ENCODE measurements at regions not wholly inside any gene's neighbourhood (a gene's known extent, or its start where the extent isn't known, plus 50 kb on each side); places are given as distances from the start of the nearest gene placed in this dataset.

GRCh38 chr14:101004954-101005353, 101.4 kb upstream of the RTL1 start:
- peaks cover 14% of the 10 kb centered on the region for H3K4me1 Mint-ChIP-seq (ENCODE audit: insufficient read depth, unreplicated experiment)
- no peaks in the 10 kb centered on the region for H3K36me3 Mint-ChIP-seq (ENCODE audit: insufficient read depth, unreplicated experiment)
- no peak for DNase-seq (ENCODE audit: unreplicated experiment)
- no peaks in the 10 kb centered on the region for H3K9me3 Mint-ChIP-seq (ENCODE audit: unreplicated experiment)
- CTCF ChIA-PET, result interaction anchor here (0.6 kb wide), 1 partner anchor 122 kb away, joined by 3 read pairs; no protein-coding TSS in a partner anchor
- no TSS peak for BruUV-seq (replicated peaks)
- no peaks in the 10 kb centered on the region for H3K27me3 Mint-ChIP-seq (ENCODE audit: insufficient read depth, unreplicated experiment)
- no peak overlapping the region for H3K27ac Mint-ChIP-seq (ENCODE audit: low read depth, unreplicated experiment)
- intact Hi-C loops (cut with micrococcal nuclease), result no loop called here
- H3K4me3 Mint-ChIP-seq (ENCODE audit: unreplicated experiment), result no peak overlapping the region
- POLR2A ChIA-PET, result no interaction called here
- TF ChIP-seq, protein P1, sequence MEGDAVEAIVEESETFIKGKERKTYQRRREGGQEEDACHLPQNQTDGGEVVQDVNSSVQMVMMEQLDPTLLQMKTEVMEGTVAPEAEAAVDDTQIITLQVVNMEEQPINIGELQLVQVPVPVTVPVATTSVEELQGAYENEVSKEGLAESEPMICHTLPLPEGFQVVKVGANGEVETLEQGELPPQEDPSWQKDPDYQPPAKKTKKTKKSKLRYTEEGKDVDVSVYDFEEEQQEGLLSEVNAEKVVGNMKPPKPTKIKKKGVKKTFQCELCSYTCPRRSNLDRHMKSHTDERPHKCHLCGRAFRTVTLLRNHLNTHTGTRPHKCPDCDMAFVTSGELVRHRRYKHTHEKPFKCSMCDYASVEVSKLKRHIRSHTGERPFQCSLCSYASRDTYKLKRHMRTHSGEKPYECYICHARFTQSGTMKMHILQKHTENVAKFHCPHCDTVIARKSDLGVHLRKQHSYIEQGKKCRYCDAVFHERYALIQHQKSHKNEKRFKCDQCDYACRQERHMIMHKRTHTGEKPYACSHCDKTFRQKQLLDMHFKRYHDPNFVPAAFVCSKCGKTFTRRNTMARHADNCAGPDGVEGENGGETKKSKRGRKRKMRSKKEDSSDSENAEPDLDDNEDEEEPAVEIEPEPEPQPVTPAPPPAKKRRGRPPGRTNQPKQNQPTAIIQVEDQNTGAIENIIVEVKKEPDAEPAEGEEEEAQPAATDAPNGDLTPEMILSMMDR (IDR thresholded peaks at IDR 0.05; ENCODE audit: unreplicated experiment), result no peak

DNA sequence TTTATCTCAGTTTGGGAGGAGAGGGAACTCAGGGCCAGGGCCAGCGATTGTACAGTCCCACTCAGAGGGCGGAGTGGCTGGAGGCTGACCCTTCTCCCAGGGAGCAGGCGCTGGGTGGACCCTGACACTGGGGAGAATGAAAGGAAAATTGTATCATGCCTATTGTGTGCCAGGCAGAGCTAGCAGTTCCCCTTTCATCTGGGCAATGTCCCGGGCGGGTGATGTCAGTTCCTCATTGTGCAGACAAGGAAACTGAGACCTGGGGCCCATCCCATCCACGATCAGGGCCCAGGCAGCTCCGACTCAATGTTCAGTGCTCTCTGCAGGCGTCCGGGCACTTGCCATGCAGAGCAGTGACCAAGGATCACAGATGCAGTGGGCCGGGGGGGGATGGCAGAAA, 101.9 kb upstream of the RTL1 start:
- intact Hi-C loops (cut with micrococcal nuclease), result no loop called here
- TF ChIP-seq, protein P1 (IDR thresholded peaks at IDR 0.05; ENCODE audit: unreplicated experiment), result no peak
- ChIA-PET POLR2A (no interaction called here), CTCF (interaction anchor here (0.6 kb wide), 2 partner anchors 122 to 490 kb away, joined by 3 read pairs; no protein-coding TSS in a partner anchor)
- DNase-seq (ENCODE audit: unreplicated experiment), result no peak
- H3K4me3 Mint-ChIP-seq (ENCODE audit: unreplicated experiment), result no peak overlapping the region
- no TSS peak for BruUV-seq (replicated peaks)
- no peak overlapping the region for H3K27ac Mint-ChIP-seq (ENCODE audit: low read depth, unreplicated experiment)
- no peaks in the 10 kb centered on the region for H3K9me3 Mint-ChIP-seq (ENCODE audit: unreplicated experiment)
- peaks cover 13% of the 10 kb centered on the region for H3K4me1 Mint-ChIP-seq (ENCODE audit: insufficient read depth, unreplicated experiment)
- H3K36me3 Mint-ChIP-seq (ENCODE audit: insufficient read depth, unreplicated experiment), result no peaks in the 10 kb centered on the region
- H3K27me3 Mint-ChIP-seq (ENCODE audit: insufficient read depth, unreplicated experiment), result no peaks in the 10 kb centered on the region

DNA sequence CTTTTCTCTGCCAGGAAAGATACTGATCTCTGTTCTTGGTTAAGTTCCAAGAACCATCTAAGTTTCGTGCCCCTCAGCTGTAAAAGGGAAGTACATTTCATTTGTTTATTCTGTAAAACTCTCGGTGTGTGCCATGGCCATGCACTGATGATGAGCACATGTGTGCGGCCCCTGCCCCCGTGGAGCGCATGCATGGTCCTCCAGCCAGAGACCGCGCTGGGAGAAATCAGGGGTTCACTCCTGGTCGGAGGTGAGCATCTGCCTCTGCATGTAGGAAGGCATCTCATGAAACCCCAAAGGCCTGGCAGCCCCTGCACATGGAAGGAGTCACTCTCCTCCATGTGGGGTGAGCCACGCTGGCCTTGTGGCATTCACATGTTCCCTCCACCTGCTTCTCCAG, 102.5 kb upstream of the RTL1 start:
- peaks cover under 1% of the 10 kb centered on the region for H3K9me3 Mint-ChIP-seq (ENCODE audit: unreplicated experiment)

GRCh38 chr14:101007004-101007614, 103.6 kb upstream of the RTL1 start:
- Mint-ChIP-seq H3K27ac (ENCODE audit: low read depth, unreplicated experiment) (no peak overlapping the region), H3K4me3 (ENCODE audit: unreplicated experiment) (no peak overlapping the region), H3K36me3 (ENCODE audit: insufficient read depth, unreplicated experiment) (no peaks in the 10 kb centered on the region), H3K27me3 (ENCODE audit: insufficient read depth, unreplicated experiment) (no peaks in the 10 kb centered on the region), H3K4me1 (ENCODE audit: insufficient read depth, unreplicated experiment) (no peaks in the 10 kb centered on the region), H3K9me3 (ENCODE audit: unreplicated experiment) (peaks cover 12% of the 10 kb centered on the region)
- ChIA-PET CTCF (no interaction called here), POLR2A (no interaction called here)
- no peak for DNase-seq (ENCODE audit: unreplicated experiment)
- BruUV-seq (replicated peaks), result no TSS peak
- TF ChIP-seq, protein P1 (IDR thresholded peaks at IDR 0.05; ENCODE audit: unreplicated experiment), result no peak
- intact Hi-C loops (cut with micrococcal nuclease), result no loop called here

More for the DNA sequence above, 102.5 kb upstream of the RTL1 start:
- intact Hi-C loops (cut with micrococcal nuclease), result no loop called here
- no peak for DNase-seq (ENCODE audit: unreplicated experiment)
- H3K4me3 Mint-ChIP-seq (ENCODE audit: unreplicated experiment), result no peak overlapping the region
- ChIA-PET CTCF (interaction anchor here (0.6 kb wide), 1 partner anchor 489 kb away, joined by 3 read pairs; no protein-coding TSS in a partner anchor), POLR2A (no interaction called here)
- no peaks in the 10 kb centered on the region for H3K27me3 Mint-ChIP-seq (ENCODE audit: insufficient read depth, unreplicated experiment)
- TF ChIP-seq, protein P1 (IDR thresholded peaks at IDR 0.05; ENCODE audit: unreplicated experiment), result no peak
- H3K36me3 Mint-ChIP-seq (ENCODE audit: insufficient read depth, unreplicated experiment), result no peaks in the 10 kb centered on the region
- BruUV-seq (replicated peaks), result no TSS peak
- H3K27ac Mint-ChIP-seq (ENCODE audit: low read depth, unreplicated experiment), result no peak overlapping the region
- peaks cover 8% of the 10 kb centered on the region for H3K4me1 Mint-ChIP-seq (ENCODE audit: insufficient read depth, unreplicated experiment)
